ENCODE measurements at regions not wholly inside any gene's neighbourhood (a gene's known extent, or its start where the extent isn't known, plus 50 kb on each side); places are given as distances from the start of the nearest gene placed in this dataset.

DNA sequence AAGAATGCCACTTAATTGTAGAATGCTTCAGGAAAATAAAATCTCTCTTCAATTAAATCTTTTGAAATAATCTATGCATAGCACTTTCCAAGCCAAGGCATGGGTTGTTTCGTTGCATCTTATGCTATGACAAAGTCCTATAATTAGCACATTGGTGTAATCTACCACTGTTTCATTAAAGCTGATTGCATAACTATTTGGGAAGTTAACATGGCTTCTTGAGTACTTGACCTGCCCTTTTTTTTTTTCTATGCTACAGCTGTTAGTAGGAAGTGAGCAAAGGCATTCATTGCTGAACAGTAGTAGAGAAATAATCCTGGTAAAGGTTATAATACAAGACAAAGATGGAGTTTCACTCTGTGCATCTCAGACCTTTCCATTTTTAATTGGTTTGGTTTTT, 557.2 kb upstream of the CELF2 start:
- TF ChIP-seq GATA2 (IDR thresholded peaks at IDR 0.05; ENCODE audit: low read depth, low read length) (no peak), GATA3 (IDR thresholded peaks at IDR 0.05; ENCODE audit: low read depth, low read length) (no peak)

Data from SH-SY5Y (cell line).